Muscle of leg (tissue), 3 donors: ENCODE measurements at regions not wholly inside any gene's neighbourhood (a gene's known extent, or its start where the extent isn't known, plus 50 kb on each side); places are given as distances from the start of the nearest gene placed in this dataset.
"Not testable (repeated sequence)": the region's sequence is repeated elsewhere in the genome, so short reads cannot be mapped to it uniquely, and the experiment has no call there.

Source experiments
- DNase-seq: peaks from one replicate; pipeline ENCODE4 v3.0.0; 2013
- H3K27ac ChIP-seq: one replicate; pipeline ENCODE4 v1.5.1; 2013; ENCODE audit warnings: mild to moderate bottlenecking, low read length, control low read depth
- H3K27me3 ChIP-seq: one replicate; pipeline ENCODE4 v1.6.1; 2013; ENCODE audit warnings: low read length; ENCODE audit not compliant: control insufficient read depth, insufficient read depth
- H3K36me3 ChIP-seq: one replicate; pipeline ENCODE4 v1.6.1; 2013; ENCODE audit warnings: low read length; ENCODE audit not compliant: control insufficient read depth, insufficient read depth
- H3K4me1 ChIP-seq: one replicate; pipeline ENCODE4 v1.6.1; 2013; ENCODE audit warnings: low read length; ENCODE audit not compliant: control insufficient read depth, insufficient read depth
- H3K4me3 ChIP-seq: one replicate; pipeline ENCODE4 v1.5.1; 2013; ENCODE audit warnings: low read length, control low read depth
- H3K9me3 ChIP-seq: replicated peaks from 2 replicates; pipeline ENCODE4 v1.6.1; 2013; ENCODE audit warnings: low read depth, low read length; ENCODE audit not compliant: control insufficient read depth
- WGBS: methylation state at CpG from one replicate; pipeline ENCODE4 v1.1.5; 2013; ENCODE audit warnings: missing lambda C conversion rate; ENCODE audit not compliant: insufficient coverage; 5-methylcytosine and 5-hydroxymethylcytosine counted together

GRCh38 chr22:48911067-48911466 is 916.6 kb downstream of the BRD1 start:
- H3K27me3 ChIP-seq, H3K27ac ChIP-seq, H3K4me1 ChIP-seq, DNase-seq, H3K4me3 ChIP-seq, H3K9me3 ChIP-seq, H3K36me3 ChIP-seq: not testable (repeated sequence)
- WGBS: no CpG with 5 or more reads among the region's 4 CpGs

DNA sequence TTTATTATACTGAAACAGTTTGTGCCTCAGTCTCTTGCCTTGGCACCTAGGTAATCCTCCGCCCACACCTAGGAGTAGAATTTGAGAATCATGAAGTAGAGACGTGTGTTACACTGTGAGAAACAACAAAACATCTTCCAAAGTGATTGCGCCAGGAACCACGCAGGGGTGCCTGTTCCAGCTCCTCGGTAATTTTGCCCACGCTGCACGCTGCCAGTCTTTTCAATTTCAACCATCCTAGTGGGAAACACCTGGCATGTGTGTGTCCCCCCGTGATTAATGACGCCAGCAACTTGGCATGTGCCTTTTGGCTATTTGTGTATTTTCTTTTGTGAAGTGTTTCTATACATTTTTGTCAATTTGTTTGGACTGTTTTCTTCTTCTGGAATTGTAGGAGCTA is 919.1 kb downstream of the BRD1 start:
- Histone ChIP-seq H3K27me3 (peaks cover 9% of the 10 kb centered on the region), H3K27ac (no peak overlapping the region), H3K4me3 (no peak overlapping the region), H3K36me3 (no peaks in the 10 kb centered on the region), H3K9me3 (no peaks in the 10 kb centered on the region), H3K4me1 (no peaks in the 10 kb centered on the region)
- DNase-seq: no peak
- WGBS: 68% methylated on average over 6 of the region's 9 CpGs

- WGBS: 56% methylated on average over 7 of the region's 14 CpGs
- H3K27ac ChIP-seq: no peak overlapping the region
- peaks cover 9% of the 10 kb centered on the region for H3K27me3 ChIP-seq
- H3K9me3 ChIP-seq: no peaks in the 10 kb centered on the region
- H3K4me1 ChIP-seq: no peaks in the 10 kb centered on the region
- no peak overlapping the region for H3K4me3 ChIP-seq
- no peak for DNase-seq
- no peaks in the 10 kb centered on the region for H3K36me3 ChIP-seq
Measured at GRCh38 chr22:48907591-48907990, 920.1 kb downstream of the BRD1 start.

GRCh38 chr22:48906216-48906835 is 921.3 kb downstream of the BRD1 start:
- H3K27ac ChIP-seq: no peak overlapping the region
- DNase-seq: peak; percentile 25
- H3K36me3 ChIP-seq: no peaks in the 10 kb centered on the region
- peaks cover 9% of the 10 kb centered on the region for H3K27me3 ChIP-seq
- H3K9me3 ChIP-seq: no peaks in the 10 kb centered on the region
- no peak overlapping the region for H3K4me3 ChIP-seq
- 27% methylated on average over 9 of the region's 17 CpGs for WGBS
- no peaks in the 10 kb centered on the region for H3K4me1 ChIP-seq

GRCh38 chr22:48905206-48905975 is 922.3 kb downstream of the BRD1 start:
- peaks cover 9% of the 10 kb centered on the region for H3K27me3 ChIP-seq
- H3K27ac ChIP-seq: no peak overlapping the region
- no peaks in the 10 kb centered on the region for H3K9me3 ChIP-seq
- H3K4me3 ChIP-seq: no peak overlapping the region
- WGBS: 80% methylated on average over 15 of the region's 17 CpGs
- no peak for DNase-seq
- no peaks in the 10 kb centered on the region for H3K4me1 ChIP-seq
- no peaks in the 10 kb centered on the region for H3K36me3 ChIP-seq

DNA sequence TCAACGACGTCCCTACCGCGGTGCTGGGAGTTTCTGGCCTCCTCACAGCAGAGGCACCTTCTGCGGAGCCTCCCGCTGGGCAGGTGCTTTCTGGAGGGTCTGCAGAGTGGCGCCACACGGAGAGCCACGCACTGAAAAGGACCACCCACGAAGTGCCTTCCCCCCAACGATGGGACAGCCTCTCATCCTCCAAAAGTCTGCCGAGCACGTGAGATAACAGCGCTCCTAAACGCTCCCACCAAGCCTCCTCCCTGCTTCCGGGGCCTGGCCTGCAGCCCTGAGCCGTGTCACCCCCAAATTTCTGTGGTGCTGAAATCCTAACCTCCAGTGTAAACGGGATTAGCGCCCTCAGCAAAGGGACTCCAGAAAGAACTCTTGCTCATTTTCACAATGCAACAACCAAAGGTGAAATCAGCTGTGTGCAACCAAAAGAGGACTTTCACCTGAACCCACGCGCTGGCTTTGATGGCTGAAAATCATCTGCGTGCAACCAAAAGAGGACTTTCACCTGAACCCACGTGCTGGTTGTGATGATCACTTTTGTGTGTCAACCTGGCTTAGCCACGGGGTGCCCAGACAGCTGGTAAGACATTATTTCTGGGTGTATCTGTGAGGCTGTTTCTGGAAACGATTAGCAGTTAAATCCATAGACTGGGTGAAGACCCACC is 924.6 kb downstream of the BRD1 start:
- H3K27me3 ChIP-seq: peaks cover 7% of the 10 kb centered on the region
- no peak overlapping the region for H3K27ac ChIP-seq
- no peak for DNase-seq
- no peak overlapping the region for H3K4me3 ChIP-seq
- H3K4me1 ChIP-seq: no peaks in the 10 kb centered on the region
- WGBS: 72% methylated on average over 9 of the region's 25 CpGs
- H3K36me3 ChIP-seq: no peaks in the 10 kb centered on the region
- no peaks in the 10 kb centered on the region for H3K9me3 ChIP-seq

- Histone ChIP-seq H3K27me3 (peaks cover 6% of the 10 kb centered on the region), H3K4me1 (no peaks in the 10 kb centered on the region), H3K27ac (no peak overlapping the region), H3K36me3 (no peaks in the 10 kb centered on the region), H3K4me3 (no peak overlapping the region), H3K9me3 (no peaks in the 10 kb centered on the region)
- no peak for DNase-seq
- WGBS: 83% methylated on average over 28 of the region's 37 CpGs
Measured at GRCh38 chr22:48902001-48902869, 925.4 kb downstream of the BRD1 start.

- Histone ChIP-seq H3K27ac (no peak overlapping the region), H3K36me3 (no peaks in the 10 kb centered on the region), H3K4me1 (no peaks in the 10 kb centered on the region), H3K27me3 (peaks cover 5% of the 10 kb centered on the region), H3K9me3 (no peaks in the 10 kb centered on the region), H3K4me3 (no peak overlapping the region)
- DNase-seq: no peak
- no CpG with 5 or more reads among the region's 12 CpGs for WGBS
Measured at GRCh38 chr22:48901324-48901723, 926.3 kb downstream of the BRD1 start.

GRCh38 chr22:48900626-48901025 is 927.0 kb downstream of the BRD1 start:
- Histone ChIP-seq H3K27me3 (peaks cover 1% of the 10 kb centered on the region), H3K36me3 (no peaks in the 10 kb centered on the region), H3K27ac (no peak overlapping the region), H3K4me3 (no peak overlapping the region), H3K9me3 (no peaks in the 10 kb centered on the region), H3K4me1 (no peaks in the 10 kb centered on the region)
- DNase-seq: no peak
- no CpG with 5 or more reads among the region's 9 CpGs for WGBS

DNA sequence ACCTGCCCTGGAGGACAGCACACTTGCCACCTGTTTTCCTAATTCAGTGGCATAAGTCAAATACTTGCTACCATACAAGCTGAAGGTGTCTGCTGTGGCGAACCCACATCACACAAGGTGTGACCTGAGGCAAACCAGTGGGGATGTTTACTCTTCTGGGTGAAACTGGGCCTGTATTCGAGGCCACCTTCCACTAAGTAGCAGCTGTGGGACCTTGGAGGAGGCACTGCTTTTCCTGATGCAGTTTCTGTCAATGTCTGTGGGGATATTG is 927.4 kb downstream of the BRD1 start:
- Histone ChIP-seq H3K27ac (no peak overlapping the region), H3K36me3 (no peaks in the 10 kb centered on the region), H3K4me3 (no peak overlapping the region), H3K9me3 (no peaks in the 10 kb centered on the region), H3K27me3 (no peaks in the 10 kb centered on the region), H3K4me1 (no peaks in the 10 kb centered on the region)
- no peak for DNase-seq
- WGBS: no CpG with 5 or more reads among the region's 2 CpGs
